ENCODE measurements at regions not wholly inside any gene's neighbourhood (a gene's known extent, or its start where the extent isn't known, plus 50 kb on each side); places are given as distances from the start of the nearest gene placed in this dataset.

GRCh38 chr13:80239116-80239515, 101.8 kb downstream of the SPRY2 start:
- ChIA-PET CTCF (no interaction called here), POLR2A (ENCODE audit: low non-redundant PET) (no interaction called here)
- intact Hi-C loops (cut with micrococcal nuclease; ENCODE audit: unreplicated experiment) = loop anchor here (5.0 to 10.0 kb wide), 3 partner anchors 103 to 464 kb away; partner anchors contain the start of gene SPRY2
- DNase-seq (ENCODE audit: low spot score) = no peak
- BruUV-seq (replicated peaks) = no TSS peak
- Histone ChIP-seq H3K27me3 (replicated peaks; ENCODE audit: insufficient read depth, low read depth, low read length, poor library complexity) (peaks cover 4% of the 10 kb centered on the region), H3K36me3 (ENCODE audit: insufficient read depth, low read length, poor library complexity, severe bottlenecking) (no peaks in the 10 kb centered on the region), H3K4me1 (ENCODE audit: insufficient read depth, low read length, poor library complexity, severe bottlenecking) (peaks cover 34% of the 10 kb centered on the region), H3K4me3 (ENCODE audit: low read depth, low read length, poor library complexity, severe bottlenecking) (no peak overlapping the region), H3K9me3 (ENCODE audit: low read depth, low read length, poor library complexity, severe bottlenecking) (no peaks in the 10 kb centered on the region), H3K27ac (ENCODE audit: low read depth, low read length, poor library complexity, severe bottlenecking) (no peak overlapping the region)
- TF ChIP-seq CTCF (conservative IDR thresholded peaks at IDR 0.05; ENCODE audit: low read depth, low read length) (no peak), EZH2 (IDR thresholded peaks at IDR 0.05; ENCODE audit: borderline replicate concordance, low read depth, low read length, poor library complexity, severe bottlenecking) (no peak)

GRCh38 chr13:80237646-80238045, 103.3 kb downstream of the SPRY2 start:
- no peak for DNase-seq (ENCODE audit: low spot score)
- TF ChIP-seq CTCF (conservative IDR thresholded peaks at IDR 0.05; ENCODE audit: low read depth, low read length) = no peak
- no peak for TF ChIP-seq EZH2 (IDR thresholded peaks at IDR 0.05; ENCODE audit: borderline replicate concordance, low read depth, low read length, poor library complexity, severe bottlenecking)
- no peaks in the 10 kb centered on the region for H3K36me3 ChIP-seq (ENCODE audit: insufficient read depth, low read length, poor library complexity, severe bottlenecking)
- H3K4me1 ChIP-seq (ENCODE audit: insufficient read depth, low read length, poor library complexity, severe bottlenecking) = peaks cover 29% of the 10 kb centered on the region
- POLR2A ChIA-PET (ENCODE audit: low non-redundant PET) = interaction anchor here (0.6 kb wide), 1 partner anchor 584 kb away, joined by 15 read pairs; no protein-coding TSS in a partner anchor
- intact Hi-C loops (cut with micrococcal nuclease; ENCODE audit: unreplicated experiment) = loop anchor here (5.0 to 10.0 kb wide), 3 partner anchors 105 to 463 kb away; partner anchors contain the start of gene SPRY2
- H3K9me3 ChIP-seq (ENCODE audit: low read depth, low read length, poor library complexity, severe bottlenecking) = no peaks in the 10 kb centered on the region
- H3K4me3 ChIP-seq (ENCODE audit: low read depth, low read length, poor library complexity, severe bottlenecking) = no peak overlapping the region
- CTCF ChIA-PET = no interaction called here
- H3K27me3 ChIP-seq (replicated peaks; ENCODE audit: insufficient read depth, low read depth, low read length, poor library complexity) = no peaks in the 10 kb centered on the region
- BruUV-seq (replicated peaks) = no TSS peak
- no peak overlapping the region for H3K27ac ChIP-seq (ENCODE audit: low read depth, low read length, poor library complexity, severe bottlenecking)

GRCh38 chr13:80235967-80236302, 105.0 kb downstream of the SPRY2 start:
- peak overlapping the region; percentile 77 for H3K27ac ChIP-seq (ENCODE audit: low read depth, low read length, poor library complexity, severe bottlenecking)
- BruUV-seq (replicated peaks) = no TSS peak
- POLR2A ChIA-PET (ENCODE audit: low non-redundant PET) = no interaction called here

More at GRCh38 chr13:80235967-80236302, 105.0 kb downstream of the SPRY2 start:
- Histone ChIP-seq H3K27me3 (replicated peaks; ENCODE audit: insufficient read depth, low read depth, low read length, poor library complexity) (no peaks in the 10 kb centered on the region), H3K9me3 (ENCODE audit: low read depth, low read length, poor library complexity, severe bottlenecking) (no peaks in the 10 kb centered on the region), H3K36me3 (ENCODE audit: insufficient read depth, low read length, poor library complexity, severe bottlenecking) (no peaks in the 10 kb centered on the region), H3K4me1 (ENCODE audit: insufficient read depth, low read length, poor library complexity, severe bottlenecking) (peaks cover 29% of the 10 kb centered on the region), H3K4me3 (ENCODE audit: low read depth, low read length, poor library complexity, severe bottlenecking) (peak overlapping the region; percentile 4)
- TF ChIP-seq CTCF (conservative IDR thresholded peaks at IDR 0.05; ENCODE audit: low read depth, low read length) (no peak), EZH2 (IDR thresholded peaks at IDR 0.05; ENCODE audit: borderline replicate concordance, low read depth, low read length, poor library complexity, severe bottlenecking) (no peak)
- CTCF ChIA-PET = no interaction called here
- intact Hi-C loops (cut with micrococcal nuclease; ENCODE audit: unreplicated experiment) = loop anchor here (5.0 to 10.0 kb wide), 3 partner anchors 106 to 461 kb away; partner anchors contain the start of gene SPRY2
- no peak for DNase-seq (ENCODE audit: low spot score)
